ENCODE measurements at regions not wholly inside any gene's neighbourhood (a gene's known extent, or its start where the extent isn't known, plus 50 kb on each side); places are given as distances from the start of the nearest gene placed in this dataset.

- TF ChIP-seq U2AF1 (optimal IDR thresholded peaks at IDR 0.05; ENCODE audit: low read depth, low read length): no peak
- TF ChIP-seq, protein P1, sequence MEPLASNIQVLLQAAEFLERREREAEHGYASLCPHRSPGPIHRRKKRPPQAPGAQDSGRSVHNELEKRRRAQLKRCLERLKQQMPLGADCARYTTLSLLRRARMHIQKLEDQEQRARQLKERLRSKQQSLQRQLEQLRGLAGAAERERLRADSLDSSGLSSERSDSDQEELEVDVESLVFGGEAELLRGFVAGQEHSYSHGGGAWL (CRISPR knock-in tag; IDR thresholded peaks at IDR 0.05): no peak
Observed at GRCh38 chr10:29922892-29923291, 136.5 kb downstream of the JCAD start.
